SKM-1 (cell line): ENCODE measurements at regions not wholly inside any gene's neighbourhood (a gene's known extent, or its start where the extent isn't known, plus 50 kb on each side); places are given as distances from the start of the nearest gene placed in this dataset.

Experiments
- DNase-seq: peaks from one replicate; lab custom pipeline; 2025; ENCODE audit not compliant: unreplicated experiment; lab: John Stamatoyannopoulos, UW

- DNase-seq: no peak
Measured at GRCh38 chr19:30209617-30210600, 162.3 kb upstream of the ZNF536 start.

DNA sequence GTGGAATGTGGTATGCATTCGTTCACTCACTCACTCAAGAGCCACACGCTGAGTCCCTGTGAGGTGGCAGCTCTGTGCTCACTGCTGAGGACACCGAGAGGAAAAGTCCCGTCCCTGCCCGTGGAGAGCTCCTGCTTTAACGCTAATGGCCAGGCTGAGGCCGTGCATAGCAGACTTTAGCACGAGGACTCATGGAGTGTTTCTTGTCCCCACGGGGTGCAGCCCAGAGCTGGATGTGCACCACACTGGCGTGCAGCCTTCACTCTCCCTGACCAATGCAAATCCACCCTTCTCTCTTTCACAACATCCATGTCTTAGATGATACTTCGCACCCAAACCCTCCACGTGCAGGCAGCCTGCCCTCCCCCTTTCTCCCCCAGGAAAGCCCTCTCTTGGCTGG lies 159.6 kb upstream of the ZNF536 start:
- no peak for DNase-seq

- DNase-seq: peak; percentile 12
Measured at GRCh38 chr19:30214651-30215051, 157.5 kb upstream of the ZNF536 start.

DNA sequence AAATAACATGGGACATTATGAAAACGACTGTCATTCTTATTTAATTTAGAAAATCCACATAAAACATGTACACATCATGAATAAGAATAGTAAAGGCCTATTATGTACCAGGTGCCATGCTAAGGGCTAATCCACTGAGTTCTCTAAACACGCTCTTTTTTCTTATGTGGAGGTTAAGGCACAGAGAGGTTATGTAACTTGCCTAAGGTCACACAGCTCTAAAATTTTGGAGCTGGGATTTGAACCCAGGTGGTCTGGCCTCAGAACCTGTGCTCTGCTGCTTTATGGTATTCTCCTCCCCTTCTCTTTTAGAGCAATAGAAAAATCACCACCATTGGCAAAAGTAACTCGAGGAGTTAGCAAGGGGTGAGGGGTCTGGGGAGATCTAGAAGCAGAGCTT lies 156.9 kb upstream of the ZNF536 start:
- DNase-seq: no peak

GRCh38 chr19:30216453-30216852 lies 155.7 kb upstream of the ZNF536 start:
- no peak for DNase-seq

GRCh38 chr19:30217461-30217860 lies 154.7 kb upstream of the ZNF536 start:
- no peak for DNase-seq

DNA sequence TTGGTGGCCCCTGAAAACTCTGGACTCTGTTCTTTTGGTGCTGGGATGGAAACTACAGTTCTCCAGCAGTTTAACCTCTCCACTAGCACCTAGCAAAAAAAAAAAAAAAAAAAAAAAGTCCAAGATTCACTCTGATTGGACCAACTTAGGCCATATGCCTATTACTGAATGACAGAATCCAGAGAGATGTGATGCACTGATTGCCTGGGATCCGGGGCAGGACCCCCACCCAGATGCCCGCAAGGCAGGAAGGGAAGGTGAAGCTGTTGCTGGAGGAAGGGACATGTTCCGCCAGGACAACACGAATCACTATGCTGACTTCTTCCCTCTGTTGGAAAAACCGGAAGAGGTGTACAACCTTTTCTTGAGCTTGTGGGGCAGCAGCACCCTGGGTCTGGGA lies 152.5 kb upstream of the ZNF536 start:
- no peak for DNase-seq

DNA sequence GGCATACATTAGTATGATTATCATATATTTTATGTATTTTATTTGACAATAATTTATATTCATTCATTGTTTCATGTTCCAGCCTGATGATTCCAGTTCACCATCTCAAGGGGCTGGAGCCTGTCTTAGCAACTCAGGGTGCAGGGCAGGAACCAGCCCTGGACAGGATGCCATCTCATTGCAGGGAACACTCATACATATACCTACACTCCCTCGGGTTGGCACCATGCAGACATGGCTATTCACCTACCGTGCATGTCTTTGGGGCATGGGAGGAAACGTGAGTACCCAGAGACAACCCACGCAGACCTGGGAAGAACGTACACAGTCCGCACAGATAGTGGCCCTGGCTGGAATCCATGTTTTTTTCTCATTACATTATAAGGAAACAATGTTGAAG lies 151.0 kb upstream of the ZNF536 start:
- no peak for DNase-seq

- no peak for DNase-seq
Measured at GRCh38 chr19:30222428-30222873, 149.7 kb upstream of the ZNF536 start.

DNA sequence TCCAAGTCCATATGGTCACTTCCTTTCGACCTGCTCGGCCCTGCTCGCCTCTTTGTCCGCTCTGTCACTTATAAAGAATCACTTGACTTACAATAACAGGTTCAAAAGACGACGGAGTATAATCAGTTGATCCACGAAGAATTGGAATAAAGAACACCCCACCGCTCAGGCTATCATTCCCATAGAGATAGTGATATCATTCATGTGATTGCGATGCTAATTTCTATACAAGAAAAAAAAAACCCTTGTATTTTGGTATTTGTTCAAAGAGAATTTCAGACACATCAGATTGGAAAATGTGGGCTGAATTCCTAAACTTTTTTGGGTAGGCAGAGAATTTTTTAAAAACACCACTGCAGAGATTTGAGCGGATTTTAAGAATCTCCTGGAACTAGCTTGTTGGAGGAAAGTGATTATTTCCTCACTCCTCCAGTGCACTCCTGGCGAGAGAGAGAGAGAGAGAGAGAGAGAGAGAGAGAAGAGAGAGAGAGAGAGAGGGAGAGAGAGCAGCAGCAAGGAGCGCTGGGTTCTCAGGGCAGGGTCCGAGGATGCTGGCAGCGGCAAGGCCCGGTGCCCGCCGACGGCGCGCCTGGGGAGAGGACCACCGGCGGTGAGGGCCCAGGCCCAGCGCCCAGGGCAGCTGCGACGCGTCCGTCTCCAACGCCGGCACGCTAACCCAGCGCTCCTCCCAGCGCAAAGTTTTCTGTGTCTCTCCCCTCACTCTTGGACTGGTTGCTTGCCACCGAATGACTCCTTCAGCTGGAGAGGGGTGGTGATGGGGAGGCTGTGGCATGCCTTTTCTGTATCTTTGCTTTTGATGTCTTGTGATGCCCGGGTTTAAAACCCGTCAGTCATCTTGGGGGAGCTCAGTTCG lies 149.0 kb upstream of the ZNF536 start:
- DNase-seq: no peak

GRCh38 chr19:30223866-30224688 lies 148.1 kb upstream of the ZNF536 start:
- no peak for DNase-seq

- DNase-seq: no peak
Measured at GRCh38 chr19:30224689-30225606, 147.2 kb upstream of the ZNF536 start.

DNA sequence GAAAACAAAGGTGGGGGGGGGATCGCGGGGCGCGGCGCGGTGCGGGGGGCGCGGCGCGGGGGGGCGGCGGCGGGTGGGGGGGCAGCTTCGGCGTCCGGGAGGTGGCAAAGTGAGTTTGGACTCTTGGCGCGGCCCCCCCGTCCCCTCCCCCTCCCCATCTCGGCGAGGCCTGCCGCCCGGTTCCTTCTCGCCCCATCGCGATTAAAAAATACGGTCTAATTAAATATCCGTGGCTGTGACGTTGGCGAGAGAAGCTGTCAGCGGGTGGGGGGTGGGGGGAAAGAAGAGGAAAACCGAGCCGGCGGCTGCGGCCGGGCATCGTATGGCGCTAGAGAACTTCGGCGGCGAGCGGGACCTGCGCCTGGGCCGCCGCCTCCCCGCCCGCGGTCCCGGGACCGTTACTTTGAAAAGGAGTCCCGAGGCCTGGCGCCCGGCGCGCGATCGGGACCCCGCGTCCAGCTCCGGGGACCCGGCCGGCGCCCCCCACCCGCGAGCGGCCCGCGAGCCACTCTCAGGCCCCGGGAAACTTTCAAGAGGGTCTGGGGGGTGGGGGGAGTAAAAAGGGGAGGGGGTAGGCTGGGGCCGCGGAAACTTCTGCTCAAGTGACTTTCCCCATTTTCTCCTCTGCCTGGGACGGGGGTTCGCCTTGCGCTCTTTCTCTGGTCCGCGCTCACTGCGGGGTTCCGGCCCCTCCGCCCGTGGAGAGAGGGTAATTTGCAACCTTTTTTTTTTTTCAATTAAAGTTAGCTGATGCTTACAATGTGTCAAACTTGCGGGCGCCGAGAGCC lies 146.3 kb upstream of the ZNF536 start:
- no peak for DNase-seq

- DNase-seq: no peak
Measured at GRCh38 chr19:30226464-30227011, 145.6 kb upstream of the ZNF536 start.

- no peak for DNase-seq
Measured at GRCh38 chr19:30227012-30227621, 145.1 kb upstream of the ZNF536 start.

DNA sequence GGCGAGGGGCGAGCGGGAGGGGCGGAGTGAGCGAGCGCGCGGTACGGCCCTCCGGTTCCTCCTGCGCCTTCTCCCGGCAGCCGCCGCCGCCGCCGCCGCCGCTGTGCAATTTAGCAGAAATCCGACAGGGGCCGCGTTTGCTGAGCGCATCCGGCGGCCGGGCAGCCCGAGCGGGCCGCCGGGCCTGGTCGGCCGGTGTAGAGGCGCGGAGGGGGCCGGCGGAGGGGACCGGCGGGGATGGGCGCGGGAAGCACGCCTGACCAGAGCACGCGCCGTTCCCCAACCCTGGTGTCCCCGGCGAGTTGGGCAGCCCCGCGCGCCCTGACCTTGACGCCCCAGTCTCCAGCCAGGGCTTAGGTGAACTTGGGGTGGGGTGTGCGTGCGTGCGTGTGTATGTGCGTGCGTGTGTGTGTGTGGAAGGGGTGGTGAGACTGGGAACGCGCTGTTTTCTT lies 144.5 kb upstream of the ZNF536 start:
- DNase-seq: no peak

DNA sequence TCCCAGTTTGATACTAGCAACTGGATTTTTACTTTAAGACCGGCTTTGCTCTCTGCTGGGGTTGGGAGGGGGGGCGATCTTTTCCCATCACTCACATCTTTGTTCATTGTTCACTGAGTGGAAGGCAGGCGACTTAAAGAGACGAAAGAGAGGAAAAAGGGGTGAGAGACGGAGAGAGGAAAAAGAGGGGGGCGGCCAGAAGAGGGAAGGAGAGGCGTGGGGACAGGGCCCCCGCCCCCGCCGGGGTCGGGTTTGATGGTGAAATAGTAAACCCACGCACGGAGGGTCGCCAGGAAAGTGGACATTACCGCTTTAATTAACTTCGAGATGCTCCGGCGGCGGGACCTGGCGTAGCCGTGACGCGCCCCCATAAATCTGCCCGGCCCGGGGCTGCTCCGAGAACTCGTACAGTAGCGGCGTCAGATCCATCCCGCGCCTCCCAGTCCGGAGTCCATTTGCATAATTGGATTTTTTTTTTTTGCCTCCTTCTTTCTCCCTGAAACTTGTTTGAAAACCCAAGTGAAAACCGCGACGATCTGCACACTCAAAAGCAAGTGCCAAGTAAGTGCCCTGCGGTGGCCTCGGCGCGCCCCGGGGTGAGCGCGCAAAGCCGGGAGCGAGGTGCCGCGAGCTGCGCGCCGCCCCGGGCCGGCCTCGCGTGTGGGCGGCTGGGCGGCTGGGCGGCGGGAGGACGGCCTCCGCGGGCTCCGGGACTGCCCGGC lies 143.9 kb upstream of the ZNF536 start:
- no peak for DNase-seq
